CD1c-positive myeloid dendritic cell (primary cell): ENCODE measurements at regions not wholly inside any gene's neighbourhood (a gene's known extent, or its start where the extent isn't known, plus 50 kb on each side); places are given as distances from the start of the nearest gene placed in this dataset.
"Not testable (repeated sequence)": the region's sequence is repeated elsewhere in the genome, so short reads cannot be mapped to it uniquely, and the experiment has no call there.

ENCODE experiments used
- DNase-seq: peaks from one replicate; pipeline ENCODE4 v3.0.0-alpha.2; 2016; ENCODE audit errors: extremely low spot score

GRCh38 chr12:13440844-13441243 lies 244.3 kb downstream of the EMP1 start:
- no peak for DNase-seq

- no peak for DNase-seq
Measured at GRCh38 chr12:13437541-13437940, 241.0 kb downstream of the EMP1 start.

- no peak for DNase-seq
Measured at GRCh38 chr12:13436696-13437391, 240.3 kb downstream of the EMP1 start.

GRCh38 chr12:13436182-13436581 lies 239.7 kb downstream of the EMP1 start:
- no peak for DNase-seq

GRCh38 chr12:13435235-13435933 lies 238.9 kb downstream of the EMP1 start:
- DNase-seq, result no peak

- no peak for DNase-seq
Measured at GRCh38 chr12:13433768-13434167, 237.2 kb downstream of the EMP1 start.

GRCh38 chr12:13431041-13431440 lies 234.5 kb downstream of the EMP1 start:
- DNase-seq, result no peak

- DNase-seq, result no peak
Measured at GRCh38 chr12:13428538-13429265, 232.2 kb downstream of the EMP1 start.

GRCh38 chr12:13425766-13426165 lies 229.2 kb downstream of the EMP1 start:
- no peak for DNase-seq

- no peak for DNase-seq
Measured at GRCh38 chr12:13422291-13422690, 225.8 kb downstream of the EMP1 start.

- no peak for DNase-seq
Measured at GRCh38 chr12:13417516-13417915, 221.0 kb downstream of the EMP1 start.

- no peak for DNase-seq
Measured at GRCh38 chr12:13411287-13411686, 214.8 kb downstream of the EMP1 start.

- no peak for DNase-seq
Measured at GRCh38 chr12:13405961-13406703, 209.6 kb downstream of the EMP1 start.

GRCh38 chr12:13404631-13405473 lies 208.3 kb downstream of the EMP1 start:
- no peak for DNase-seq

GRCh38 chr12:13404111-13404628 lies 207.6 kb downstream of the EMP1 start:
- no peak for DNase-seq

- DNase-seq, result not testable (repeated sequence)
Measured at GRCh38 chr12:13391375-13391774, 194.8 kb downstream of the EMP1 start.

- no peak for DNase-seq
Measured at GRCh38 chr12:13390918-13391317, 194.4 kb downstream of the EMP1 start.

GRCh38 chr12:13390381-13390861 lies 193.9 kb downstream of the EMP1 start:
- no peak for DNase-seq

- DNase-seq, result no peak
Measured at GRCh38 chr12:13387101-13387500, 190.6 kb downstream of the EMP1 start.

- no peak for DNase-seq
Measured at GRCh38 chr12:13386323-13387039, 190.0 kb downstream of the EMP1 start.
